HG03457 (cell line): ENCODE measurements at regions not wholly inside any gene's neighbourhood (a gene's known extent, or its start where the extent isn't known, plus 50 kb on each side); places are given as distances from the start of the nearest gene placed in this dataset.
"Not testable (repeated sequence)": the region's sequence is repeated elsewhere in the genome, so short reads cannot be mapped to it uniquely, and the experiment has no call there.

Experiments
- ATAC-seq: cut with Tn5 transposase; IDR thresholded peaks from one replicate; pipeline ENCODE4 v1.9.1; 2021; ENCODE audit warnings: moderate number of reproducible peaks; ENCODE audit not compliant: unreplicated experiment

DNA sequence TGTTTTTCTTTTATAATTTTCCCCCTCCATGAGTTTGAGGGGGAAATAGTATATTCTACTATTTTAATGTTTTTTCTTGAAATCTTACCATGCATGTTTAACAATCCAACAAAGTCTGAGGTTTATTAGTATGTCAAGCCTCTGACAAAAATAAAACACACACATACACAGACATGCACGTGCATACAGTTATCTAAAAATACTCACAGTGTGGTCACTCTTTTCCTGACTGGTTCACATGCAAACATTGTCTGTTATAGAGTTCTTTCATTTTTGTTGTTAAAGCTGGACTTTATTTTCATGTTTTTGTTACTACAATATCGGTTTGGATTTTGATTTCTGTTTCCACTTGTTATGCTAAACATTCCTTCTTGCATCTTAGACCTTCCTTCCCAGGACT, 236.6 kb downstream of the MFSD1 start:
- no peak for ATAC-seq

DNA sequence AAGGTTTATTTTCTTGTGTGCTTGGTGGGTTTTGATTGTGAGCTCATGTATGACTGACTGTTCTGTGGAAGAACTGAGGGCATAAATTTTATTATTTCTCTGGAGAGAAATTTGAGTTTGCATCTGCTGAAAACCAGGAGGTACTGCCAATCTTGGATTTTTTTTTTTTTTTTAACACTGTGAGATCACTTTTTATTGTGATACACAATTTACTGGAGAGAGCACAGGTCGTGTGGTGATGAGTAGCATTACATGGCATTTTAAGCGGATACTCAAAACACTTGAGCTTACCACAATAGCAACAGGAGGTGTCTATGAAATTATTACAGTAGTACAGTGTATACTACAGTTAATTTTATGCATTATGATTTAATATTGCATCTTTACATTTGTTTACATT, 237.4 kb downstream of the MFSD1 start:
- no peak for ATAC-seq

DNA sequence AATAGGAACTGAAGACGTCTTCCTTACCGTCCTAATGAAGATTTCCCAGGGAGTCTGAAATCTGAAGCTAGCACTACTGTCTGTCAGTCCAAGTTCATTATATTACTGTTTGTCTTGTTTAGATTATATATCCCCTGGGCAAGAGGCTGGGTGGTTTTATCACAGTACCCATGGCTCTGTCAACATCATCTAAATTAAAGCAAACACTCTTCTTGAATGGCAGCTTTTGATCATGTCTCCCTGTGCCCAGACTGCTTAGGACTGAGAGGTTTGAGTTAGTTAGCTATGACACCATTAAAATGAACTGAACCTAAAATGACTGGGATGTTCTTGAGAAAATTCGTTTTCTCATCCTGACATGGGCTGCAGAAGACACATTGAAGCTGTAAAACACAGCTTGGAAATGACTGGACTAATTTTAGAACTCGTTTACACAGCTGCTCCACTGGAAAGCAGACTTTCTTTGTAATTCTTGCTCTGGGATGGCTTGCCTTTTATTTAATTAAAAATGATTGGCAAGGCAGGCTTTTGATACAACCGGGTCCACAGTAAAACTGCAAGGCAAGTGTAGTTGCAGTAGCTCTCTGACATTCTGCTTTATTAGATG, 243.5 kb downstream of the MFSD1 start:
- ATAC-seq: no peak

DNA sequence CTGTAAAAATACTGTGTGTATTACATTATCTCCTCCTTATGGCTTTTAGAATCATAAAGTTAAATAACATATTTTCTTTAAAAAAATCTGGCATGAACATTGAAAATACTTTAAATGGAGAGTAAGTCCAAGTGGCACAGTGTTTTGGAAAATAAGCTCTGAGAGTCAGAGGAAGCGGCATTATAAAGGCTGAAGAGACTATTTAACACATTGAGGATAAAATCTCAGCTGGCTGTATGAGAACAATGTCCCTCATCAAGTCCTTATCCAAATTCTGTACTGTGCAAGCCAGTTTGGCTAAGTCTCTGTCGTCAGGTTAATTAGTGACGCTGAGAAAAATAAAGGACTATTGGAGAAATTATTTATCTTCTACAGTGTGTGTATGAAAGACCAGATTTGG, 245.5 kb downstream of the MFSD1 start:
- no peak for ATAC-seq

DNA sequence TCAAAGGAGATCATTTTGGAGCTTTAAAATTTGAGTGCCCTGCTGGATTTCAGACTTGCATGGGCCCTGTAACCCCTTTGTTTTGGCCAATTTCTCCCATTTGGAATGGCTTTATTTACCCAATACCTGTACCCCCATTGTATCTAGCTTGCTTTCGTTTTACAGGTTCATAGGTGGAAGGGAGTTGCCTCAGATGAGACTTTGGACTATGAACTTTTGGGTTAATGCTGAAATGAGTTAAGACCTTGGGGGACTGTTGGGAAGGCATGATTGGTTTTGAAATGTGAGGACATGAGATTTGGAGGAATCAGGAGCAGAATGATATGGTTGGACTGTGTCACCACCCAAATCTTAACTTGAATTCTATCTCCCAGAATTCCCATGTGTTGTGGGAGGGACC, 250.6 kb downstream of the MFSD1 start:
- not testable (repeated sequence) for ATAC-seq

DNA sequence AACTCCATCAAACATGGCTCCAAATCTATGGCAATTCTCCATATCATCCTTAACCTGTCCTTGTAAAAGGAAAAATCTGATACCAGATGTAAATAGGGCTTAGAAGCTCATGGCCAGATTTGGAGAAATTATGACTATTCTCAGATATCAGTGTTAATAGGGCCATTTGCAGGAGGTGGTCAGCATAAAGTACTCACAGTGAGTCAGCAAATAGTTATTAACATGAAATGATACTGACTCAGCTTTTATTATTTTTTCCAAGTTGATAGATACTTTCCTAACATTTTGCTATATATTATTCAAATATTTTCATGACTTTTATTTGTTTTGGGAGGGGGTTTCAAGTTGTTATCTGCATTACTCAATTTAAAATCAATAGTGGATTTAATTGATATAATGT, 255.8 kb downstream of the MFSD1 start:
- no peak for ATAC-seq

DNA sequence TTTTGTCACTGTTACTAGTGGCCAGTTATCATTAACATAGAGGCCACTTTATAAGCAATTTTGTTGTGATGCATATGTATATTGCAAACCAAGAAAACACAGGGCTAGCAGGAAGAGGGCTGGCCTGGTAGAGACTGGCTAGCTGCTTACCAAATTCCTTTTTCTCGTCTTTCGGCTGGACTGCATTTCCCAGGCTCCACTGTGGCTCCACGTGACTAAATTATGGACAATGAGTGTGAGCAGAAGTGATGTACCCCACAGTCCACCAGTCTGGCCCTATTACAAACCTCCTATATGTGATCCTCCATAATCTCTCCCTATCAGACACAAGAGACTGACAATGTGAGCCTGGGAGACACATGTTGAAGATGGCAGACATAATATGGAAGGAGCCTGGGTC, 257.0 kb downstream of the MFSD1 start:
- no peak for ATAC-seq

DNA sequence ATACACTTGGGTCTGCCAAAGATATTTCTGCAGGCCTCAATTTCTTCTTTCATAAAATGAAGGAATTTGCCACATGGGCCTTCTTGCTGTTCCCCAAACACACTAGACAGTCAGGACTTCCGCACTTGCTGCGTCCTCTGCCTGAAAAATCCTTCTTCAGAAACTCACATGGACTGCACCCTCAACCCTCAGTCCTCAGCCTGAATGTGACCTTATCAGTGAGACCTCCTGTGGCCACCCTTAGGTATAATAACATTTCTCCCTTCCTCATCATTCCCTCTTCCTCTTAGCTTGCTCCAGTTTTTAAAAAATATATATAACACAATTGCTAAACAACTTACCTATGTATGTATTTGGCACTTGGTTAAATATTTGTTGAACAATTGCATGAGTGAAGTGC, 257.5 kb downstream of the MFSD1 start:
- no peak for ATAC-seq

DNA sequence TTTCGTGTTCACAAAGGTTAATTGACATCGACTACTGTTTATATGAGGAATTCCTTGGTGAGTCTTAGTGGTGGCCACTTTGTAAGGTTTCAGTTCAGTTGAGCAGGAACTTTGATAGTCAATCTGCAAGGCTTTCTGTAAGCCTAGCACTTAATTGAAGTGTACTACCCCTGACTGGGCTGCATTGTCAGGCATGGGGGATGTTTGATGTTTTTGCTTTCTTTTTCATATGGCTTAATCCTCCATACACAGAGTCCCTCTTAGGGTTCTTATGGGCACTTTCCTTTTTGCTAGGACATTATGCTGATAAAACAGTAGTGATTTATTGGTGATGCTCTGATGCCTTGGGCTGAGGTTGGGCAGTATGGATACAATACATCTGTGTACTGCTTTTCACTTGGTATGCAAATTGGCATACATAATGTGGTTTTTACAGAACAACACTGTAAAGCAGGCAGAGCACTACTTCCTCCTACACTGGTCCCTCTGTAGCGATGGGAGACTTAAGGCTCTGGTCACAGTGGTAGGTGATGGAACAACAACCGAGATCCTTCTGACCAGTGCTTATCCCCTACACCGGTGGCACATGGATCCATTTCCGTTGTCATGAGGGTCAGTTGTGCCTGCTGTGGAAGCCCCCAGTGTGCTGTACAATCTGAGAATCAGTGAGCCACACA, 261.0 kb downstream of the MFSD1 start:
- ATAC-seq: no peak

DNA sequence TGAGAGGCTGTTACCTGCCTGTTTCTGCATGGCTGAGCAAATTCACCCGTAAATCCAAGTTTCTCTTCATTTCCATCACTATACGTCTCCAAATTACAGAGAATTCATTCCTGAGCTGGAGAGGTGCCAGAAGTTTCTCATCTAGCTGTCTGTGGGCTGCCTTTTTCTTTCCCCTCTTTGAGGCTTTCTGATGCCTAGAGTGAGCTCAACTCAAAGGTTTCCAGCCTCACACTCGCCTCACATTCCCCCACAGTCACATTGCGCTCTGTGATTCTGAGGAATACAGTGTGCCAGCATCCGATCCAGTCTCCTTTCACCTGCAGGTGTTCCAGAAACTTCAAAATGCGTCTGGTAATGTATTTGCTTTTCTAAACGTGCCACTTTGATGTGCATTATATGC, 267.2 kb downstream of the MFSD1 start, which contains the start of gene IQCJ:
Gene IQCJ, plus strand, starts transcription at position 229 of the 400 bp plus-strand sequence.
- ATAC-seq: no peak

DNA sequence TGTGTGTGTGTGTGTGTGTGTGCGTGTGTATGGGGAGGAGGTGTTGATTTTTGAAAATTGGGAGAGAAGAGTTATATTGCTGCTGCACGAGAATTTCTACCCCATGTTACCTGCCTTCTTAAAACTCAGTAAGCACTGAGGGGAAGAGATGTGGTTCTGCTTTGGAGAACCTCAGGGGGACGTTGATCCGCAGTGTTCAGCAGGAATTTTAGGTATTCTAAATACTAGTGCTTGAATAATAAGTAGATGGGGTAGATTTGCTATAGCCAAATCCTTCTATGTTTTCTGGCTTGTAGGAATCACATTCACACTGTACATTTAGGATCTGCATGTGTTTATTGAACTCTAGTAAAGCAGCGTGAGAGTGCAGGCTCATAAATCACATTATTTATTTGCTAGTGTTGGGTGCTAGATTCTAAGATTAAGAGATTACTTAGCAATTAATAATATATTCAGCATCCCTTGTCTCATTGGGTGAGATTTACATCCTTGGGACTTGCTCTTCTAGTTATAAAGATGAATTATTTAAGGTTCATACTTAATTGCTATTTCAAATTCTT, 268.1 kb downstream of the MFSD1 start:
- no peak for ATAC-seq

DNA sequence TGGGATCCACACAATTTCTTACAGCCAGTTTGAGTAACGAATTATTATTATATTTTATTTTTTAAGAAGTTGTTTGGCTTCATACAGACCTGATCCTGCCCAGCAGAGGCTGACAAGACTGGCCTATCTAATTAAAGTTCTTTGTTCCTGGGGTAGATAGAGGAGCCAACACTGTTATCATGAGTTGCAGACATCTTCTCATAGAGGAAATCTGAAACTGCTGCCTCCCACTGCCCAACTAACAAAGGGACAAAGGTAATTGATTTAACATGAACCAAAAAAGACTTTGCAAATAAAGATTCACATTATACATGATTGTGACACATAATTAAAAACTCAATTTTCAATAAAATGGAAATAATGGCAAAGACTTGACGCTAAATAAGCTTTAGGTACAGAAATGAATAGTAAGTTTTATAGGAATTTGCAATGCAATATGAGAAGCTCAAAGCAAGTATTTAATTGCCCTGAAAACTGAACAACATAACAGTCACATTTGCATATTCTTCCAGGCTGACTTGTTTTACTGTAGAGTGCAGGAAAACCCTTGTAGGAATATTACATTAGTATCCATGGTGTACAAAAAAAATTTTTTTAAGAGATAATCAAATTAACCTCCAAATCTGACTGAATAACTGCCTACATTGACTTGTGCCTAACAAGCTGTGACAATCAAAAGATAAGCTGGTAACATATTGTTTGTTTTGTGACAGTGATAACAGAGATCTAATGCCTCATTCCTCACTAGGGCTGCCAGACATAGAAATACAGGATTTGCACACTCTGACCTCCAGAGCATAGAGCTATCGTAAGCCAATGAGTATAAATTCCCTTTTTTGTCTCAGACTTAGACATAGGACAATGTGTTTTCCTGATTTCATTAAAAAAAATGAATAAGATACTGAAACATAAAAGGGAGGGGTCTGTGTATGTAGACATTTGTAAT, 273.2 kb downstream of the MFSD1 start:
- no peak for ATAC-seq

DNA sequence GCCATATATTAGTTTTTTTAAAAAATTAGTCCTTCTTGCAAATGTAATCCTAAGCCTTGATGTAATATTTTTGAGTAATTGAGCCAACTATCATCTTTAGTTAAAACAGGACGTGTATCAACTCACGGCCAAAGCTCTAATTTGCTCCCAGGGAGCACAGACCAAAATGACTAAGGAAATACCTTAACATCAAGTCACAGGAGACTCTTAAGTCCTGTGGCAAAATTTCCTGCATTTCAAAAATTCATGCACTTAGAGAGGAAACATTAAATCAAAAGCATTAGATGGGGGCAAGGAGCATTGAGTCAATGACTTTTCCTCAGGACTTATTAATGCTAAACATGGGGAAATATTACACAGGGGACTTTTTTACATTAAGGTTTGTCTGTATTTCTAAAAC, 276.0 kb downstream of the MFSD1 start:
- ATAC-seq: no peak

DNA sequence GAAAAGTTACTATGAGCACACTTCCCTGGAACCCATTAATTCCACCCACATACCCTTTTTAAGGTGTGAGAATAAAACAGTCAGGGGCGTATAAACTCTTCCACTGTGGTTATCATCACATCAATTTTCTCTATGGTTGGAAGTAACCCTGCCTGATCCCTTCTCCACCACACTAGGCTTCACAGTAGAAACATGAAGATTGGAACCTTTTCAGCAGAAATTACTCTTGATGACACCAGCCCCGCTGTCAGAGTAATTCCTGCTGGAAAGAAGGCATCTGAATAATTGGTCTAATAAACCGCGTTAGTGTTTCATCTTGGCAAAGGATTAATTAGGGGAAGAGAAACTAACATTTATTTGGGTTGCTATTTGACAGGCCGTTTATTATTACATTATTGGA, 278.4 kb downstream of the MFSD1 start:
- no peak for ATAC-seq

DNA sequence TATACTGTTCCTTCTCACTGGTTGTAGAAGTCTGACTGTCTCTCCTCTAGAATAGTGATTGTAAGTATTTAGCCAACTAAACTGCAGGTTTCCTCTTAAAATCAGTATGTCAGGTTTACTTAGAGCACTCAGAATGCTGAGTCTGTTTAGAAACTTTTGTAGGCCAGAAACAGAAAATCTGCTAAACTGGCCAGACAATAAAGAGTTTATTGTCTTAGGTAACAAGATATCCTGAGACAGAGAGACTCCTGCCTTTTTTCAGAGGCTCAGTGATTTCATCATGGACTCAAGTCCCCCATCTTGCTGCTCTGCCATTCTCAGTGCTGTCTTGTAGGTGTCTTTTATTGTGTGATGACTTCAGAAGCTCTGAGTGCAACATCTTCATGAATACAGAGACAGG, 279.0 kb downstream of the MFSD1 start:
- no peak for ATAC-seq

DNA sequence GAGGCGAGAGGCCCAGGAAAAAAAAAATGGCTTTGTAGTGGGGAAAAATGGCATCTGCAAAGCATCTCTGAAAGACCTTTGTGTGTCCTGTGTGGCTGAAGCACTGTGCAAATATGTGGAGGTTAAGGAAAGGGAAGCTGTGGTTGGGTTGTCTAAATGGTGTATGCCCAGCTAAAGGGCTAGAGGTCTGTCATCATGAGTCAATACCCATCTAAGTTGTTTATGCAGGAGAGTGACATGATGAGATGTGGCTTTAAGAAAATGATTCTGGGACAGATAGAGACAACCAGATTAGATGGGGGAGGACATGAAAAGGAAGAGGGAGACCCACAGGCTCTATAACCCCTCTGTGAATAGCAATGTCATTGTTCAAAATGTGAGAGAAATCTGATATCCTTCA, 280.7 kb downstream of the MFSD1 start:
- no peak for ATAC-seq

DNA sequence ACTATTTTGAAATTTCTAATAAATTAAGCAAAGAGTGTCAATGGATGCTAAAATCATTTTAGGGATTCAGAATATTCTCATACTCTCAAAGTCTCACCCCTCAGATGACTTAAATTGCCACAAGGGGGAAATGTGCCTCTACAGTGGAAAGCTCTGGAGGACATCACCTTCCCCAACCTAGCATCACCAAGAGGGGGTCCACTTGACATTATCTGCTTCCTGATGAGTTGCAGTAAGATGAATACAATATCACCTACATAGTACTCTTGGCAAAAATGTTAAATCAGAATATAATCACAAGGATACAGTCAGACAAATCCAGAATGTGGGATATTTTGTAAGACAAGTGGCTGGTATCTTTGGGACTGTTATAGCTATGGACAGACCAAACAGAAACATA, 290.1 kb downstream of the MFSD1 start:
- no peak for ATAC-seq

DNA sequence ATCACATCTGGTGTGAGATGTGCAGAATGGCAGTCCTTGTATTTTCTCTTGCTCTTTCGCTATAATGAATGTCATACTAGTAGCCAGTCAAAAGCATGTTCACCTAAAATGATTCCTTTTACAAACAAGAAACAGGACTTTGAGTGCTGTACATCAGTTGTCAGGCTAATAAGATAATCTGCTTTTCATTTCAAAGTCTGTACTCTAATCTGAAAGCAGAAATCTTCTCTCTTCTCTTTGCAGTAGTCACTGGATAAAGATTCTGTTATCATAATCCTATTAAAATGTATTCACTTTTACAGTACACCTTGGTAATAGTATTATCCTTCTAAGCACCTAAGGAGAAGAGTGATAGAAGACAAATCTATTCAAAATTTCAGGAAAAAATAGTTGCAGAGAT, 300.1 kb downstream of the MFSD1 start:
- no peak for ATAC-seq

DNA sequence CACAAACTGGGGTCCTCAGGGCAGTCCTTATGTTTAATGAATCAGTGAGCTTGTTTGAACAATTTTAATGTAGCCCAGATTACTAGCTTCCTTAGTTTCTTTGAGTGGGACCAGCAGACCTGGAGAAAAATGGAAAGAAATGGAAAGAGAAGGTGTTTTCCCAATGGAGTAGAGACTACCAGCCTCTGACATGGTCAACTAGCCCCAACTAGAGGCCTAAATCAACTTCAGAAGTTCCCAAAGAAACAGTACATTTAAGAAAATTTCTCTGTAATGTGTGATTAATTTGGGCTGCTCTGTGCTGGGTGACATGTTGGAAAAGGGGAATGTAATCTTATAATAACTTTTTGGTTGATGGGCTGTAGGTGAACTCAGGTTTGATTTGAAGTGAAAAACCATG, 310.9 kb downstream of the MFSD1 start:
- no peak for ATAC-seq

DNA sequence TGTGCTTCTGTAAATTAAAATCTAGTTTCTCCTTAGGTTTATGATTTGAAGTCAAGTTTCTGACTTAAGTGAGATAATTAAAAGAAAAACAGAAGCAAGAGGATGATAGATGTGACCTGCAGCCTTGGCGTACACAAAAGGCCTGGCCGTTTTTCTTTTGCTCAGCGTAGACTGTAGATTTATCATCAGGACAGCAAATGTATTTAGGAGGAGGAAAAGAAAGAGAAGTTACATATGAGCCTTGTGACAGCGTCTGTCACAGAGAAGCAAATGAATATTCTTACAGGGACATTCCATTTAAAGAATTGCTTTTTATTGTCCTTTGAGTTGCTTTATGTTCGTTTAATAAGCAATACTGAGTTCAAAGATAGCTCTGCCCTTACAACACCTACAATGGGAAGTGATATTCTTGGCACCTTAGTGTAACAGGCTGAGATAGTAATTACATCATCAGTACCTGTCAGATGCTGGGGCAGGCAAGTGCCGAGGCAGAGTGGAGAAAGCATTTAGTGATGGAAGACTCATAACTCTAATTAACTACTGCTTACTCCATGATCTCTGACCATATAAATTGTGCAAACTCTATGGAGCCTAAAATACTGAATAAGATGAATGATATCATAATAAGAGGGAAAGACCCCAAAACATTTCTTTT, 311.5 kb downstream of the MFSD1 start:
- no peak for ATAC-seq

DNA sequence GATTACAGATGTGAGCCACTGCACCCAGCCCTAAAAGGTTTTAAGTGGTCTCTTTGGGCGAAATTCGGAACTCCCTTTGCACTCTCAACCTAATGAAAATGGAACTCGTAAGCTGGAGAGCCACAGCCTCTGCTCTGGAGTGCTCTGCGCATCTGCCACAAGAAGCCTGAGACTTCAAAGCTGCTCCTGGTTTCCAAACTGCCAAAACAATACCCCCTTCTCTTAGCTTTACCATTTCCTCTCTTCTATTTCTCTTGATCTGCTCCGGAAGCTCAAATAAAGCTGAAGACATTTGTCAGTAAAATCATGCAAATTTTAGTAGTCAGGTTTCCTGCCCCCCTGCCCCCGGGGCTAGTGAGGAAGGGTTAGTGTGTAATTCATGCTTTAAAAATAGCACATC, 312.7 kb downstream of the MFSD1 start:
- no peak for ATAC-seq
